Keratinocyte (primary cell): ENCODE measurements at regions not wholly inside any gene's neighbourhood (a gene's known extent, or its start where the extent isn't known, plus 50 kb on each side); places are given as distances from the start of the nearest gene placed in this dataset.

Source experiments
- DNase-seq: peaks from one replicate; pipeline ENCODE4 v3.0.0-alpha.2; 2011; ENCODE audit warnings: low read depth, missing footprints, low spot score
- FAIRE-seq: peaks from 2 replicates; lab custom pipeline; 2011; peaks lifted over from hg19 to GRCh38; lab: Jason Lieb, UNC
- H2AFZ ChIP-seq: 2 replicates; pipeline ENCODE4 v1.6.0; 2012; ENCODE audit warnings: low read length, control low read depth, inconsistent platforms; ENCODE audit not compliant: control insufficient read depth
- H3K27ac ChIP-seq: 2 replicates; pipeline ENCODE4 v1.5.1; 2011; ENCODE audit warnings: low read length; ENCODE audit not compliant: control insufficient read depth, insufficient read depth
- H3K27me3 ChIP-seq: 3 replicates; pipeline ENCODE4 v1.6.0; 2011; ENCODE audit warnings: low read length; ENCODE audit not compliant: control insufficient read depth, insufficient read depth; ENCODE audit errors: extremely low read depth
- H3K36me3 ChIP-seq, 2 experiments: 2 replicates in 1 of 2; 3 replicates in 1 of 2; pipeline ENCODE4 v1.5.1; 2011; ENCODE audit warnings: low read length in 2 of 2, mild to moderate bottlenecking in 1 of 2; ENCODE audit not compliant: control insufficient read depth in 2 of 2, insufficient read depth in 2 of 2; ENCODE audit errors: extremely low read depth in 1 of 2
- H3K4me1 ChIP-seq: 3 replicates; pipeline ENCODE4 v1.5.1; 2011; ENCODE audit warnings: low read length; ENCODE audit not compliant: control insufficient read depth, insufficient read depth; ENCODE audit errors: extremely low read depth
- H3K4me2 ChIP-seq: 3 replicates; pipeline ENCODE4 v1.6.0; 2011; ENCODE audit warnings: low read depth, low read length; ENCODE audit not compliant: control insufficient read depth, insufficient read depth; ENCODE audit errors: extremely low read depth
- H3K4me3 ChIP-seq, 3 experiments: fragments of 200-600 bp in 1 of 3; sonication (generic) in 1 of 3; 2 replicates in 2 of 3; 3 replicates in 1 of 3; pipeline ENCODE4 v1.5.1; 2011 to 2016; ENCODE audit warnings: low read length in 3 of 3, mild to moderate bottlenecking in 3 of 3, control low read depth in 2 of 3, inconsistent platforms in 1 of 3, low read depth in 1 of 3, mixed read lengths in 1 of 3, mixed run types in 1 of 3, moderate library complexity in 1 of 3; ENCODE audit not compliant: control insufficient read depth in 2 of 3, insufficient read depth in 2 of 3; ENCODE audit errors: extremely low read depth in 1 of 3
- H3K79me2 ChIP-seq: 2 replicates; pipeline ENCODE4 v1.6.0; 2012; ENCODE audit warnings: low read length; ENCODE audit not compliant: control insufficient read depth, insufficient read depth
- H3K9ac ChIP-seq: 3 replicates; pipeline ENCODE4 v1.6.0; 2011; ENCODE audit warnings: low read length; ENCODE audit not compliant: control insufficient read depth, insufficient read depth; ENCODE audit errors: extremely low read depth
- H3K9me1 ChIP-seq: 3 replicates; pipeline ENCODE4 v1.6.0; 2011; ENCODE audit warnings: low read length; ENCODE audit not compliant: control insufficient read depth, insufficient read depth; ENCODE audit errors: extremely low read depth
- H3K9me3 ChIP-seq: 2 replicates; pipeline ENCODE4 v1.5.1; 2012; ENCODE audit warnings: low read depth, low read length; ENCODE audit not compliant: control insufficient read depth
- H4K20me1 ChIP-seq: 3 replicates; pipeline ENCODE4 v1.6.0; 2011; ENCODE audit warnings: low read length; ENCODE audit not compliant: control insufficient read depth, insufficient read depth; ENCODE audit errors: extremely low read depth
- CTCF ChIP-seq, 3 experiments: IDR thresholded peaks in 1 of 3; conservative IDR thresholded peaks in 1 of 3; optimal IDR thresholded peaks in 1 of 3; 2 replicates in 2 of 3; 3 replicates in 1 of 3; pipeline versions ENCODE3 to v1.5.1; 2011; ENCODE audit warnings: low read length in 3 of 3, mild to moderate bottlenecking in 3 of 3, moderate library complexity in 2 of 3, control low read depth in 1 of 3, inconsistent platforms in 1 of 3; ENCODE audit not compliant: insufficient read depth in 2 of 3; ENCODE audit errors: extremely low read depth in 1 of 3
- EZH2 ChIP-seq: IDR thresholded peaks from one replicate; pipeline ENCODE4 v1.6.1; 2012; ENCODE audit warnings: inconsistent platforms, mild to moderate bottlenecking, low read length, moderate library complexity
- dilution Hi-C: fragments of 300-500 bp; cut with MboI; formaldehyde crosslinking; loops from one replicate; pipeline ENCODE4 v1.7.0; 2020; ENCODE audit warnings: low sequenced_read_pairs; ENCODE audit not compliant: extremely low pct_ligation_motif_present

GRCh38 chr15:39417366-39418134 is 163.3 kb upstream of the THBS1 start:
- H3K79me2 ChIP-seq: no peaks in the 10 kb centered on the region
- no peak overlapping the region for H3K9ac ChIP-seq
- dilution Hi-C loops: no loop called here
- no peaks in the 10 kb centered on the region for H3K36me3 ChIP-seq
- H3K4me1 ChIP-seq: peaks cover 12% of the 10 kb centered on the region
- H3K4me3 ChIP-seq: no peak overlapping the region
- no peaks in the 10 kb centered on the region for H3K9me1 ChIP-seq
- no peaks in the 10 kb centered on the region for H3K27me3 ChIP-seq
- no peak for DNase-seq
- H4K20me1 ChIP-seq: no peaks in the 10 kb centered on the region
- no peak overlapping the region for H3K27ac ChIP-seq
- no peak overlapping the region for H2AFZ ChIP-seq
- no peak for TF ChIP-seq CTCF (optimal IDR thresholded peaks at IDR 0.05 in 1 of 3, IDR thresholded peaks at IDR 0.05 in 1 of 3, conservative IDR thresholded peaks at IDR 0.05 in 1 of 3; ENCODE audit: extremely low read depth in 1 of 3, insufficient read depth in 2 of 3, low read length in 3 of 3)
- TF ChIP-seq EZH2: no peak
- peaks cover 10% of the 10 kb centered on the region for H3K9me3 ChIP-seq
- no peak overlapping the region for H3K4me2 ChIP-seq
- FAIRE-seq: no peak

- Histone ChIP-seq H2AFZ (no peak overlapping the region), H3K27ac (peak overlapping the region; percentile 58)
Measured at GRCh38 chr15:39419651-39420050, 161.2 kb upstream of the THBS1 start.

More at GRCh38 chr15:39419651-39420050, 161.2 kb upstream of the THBS1 start:
- Histone ChIP-seq H3K36me3 (no peaks in the 10 kb centered on the region), H3K9me3 (peaks cover 10% of the 10 kb centered on the region), H3K4me1 (peaks cover 9% of the 10 kb centered on the region), H3K27me3 (no peaks in the 10 kb centered on the region), H3K4me2 (peak overlapping the region; percentile 53), H3K9ac (peak overlapping the region; percentile 60), H3K4me3 (peak overlapping the region in 2 of 3 experiments; percentile 22 to 41), H3K9me1 (no peaks in the 10 kb centered on the region), H4K20me1 (no peaks in the 10 kb centered on the region), H3K79me2 (no peaks in the 10 kb centered on the region)
- dilution Hi-C loops: no loop called here
- TF ChIP-seq CTCF (optimal IDR thresholded peaks at IDR 0.05 in 1 of 3, IDR thresholded peaks at IDR 0.05 in 1 of 3, conservative IDR thresholded peaks at IDR 0.05 in 1 of 3; ENCODE audit: extremely low read depth in 1 of 3, insufficient read depth in 2 of 3, low read length in 3 of 3) (no peak), EZH2 (no peak)
- DNase-seq (no peak), FAIRE-seq (peak; percentile 61)
